Stimulated activated CD8-positive, alpha-beta memory T cell treated with anti-CD3 and anti-CD28 coated beads, Interleukin-7, amount 100 ng/mL, for 48 hours (primary cell): ENCODE measurements at regions not wholly inside any gene's neighbourhood (a gene's known extent, or its start where the extent isn't known, plus 50 kb on each side); places are given as distances from the start of the nearest gene placed in this dataset.

ENCODE experiments used
- DNase-seq, 2 donors: peaks; one replicate each; pipeline ENCODE4 v3.0.0-alpha.2; 2020; ENCODE audit warnings: low read depth in 1 of 2; ENCODE audit errors: extremely low read depth in 1 of 2

GRCh38 chr3:124395584-124396338 lies 334.5 kb upstream of the UMPS start:
- no peak for DNase-seq

GRCh38 chr3:124396339-124396950 lies 333.8 kb upstream of the UMPS start:
- no peak for DNase-seq

GRCh38 chr3:124397088-124397487 lies 333.2 kb upstream of the UMPS start:
- no peak for DNase-seq

- no peak for DNase-seq
These were observed 331.7 kb upstream of the UMPS start for GRCh38 chr3:124398594-124398993.

- DNase-seq = no peak
These were observed 328.4 kb upstream of the UMPS start for GRCh38 chr3:124401843-124402242.

GRCh38 chr3:124402791-124403190 lies 327.5 kb upstream of the UMPS start:
- no peak for DNase-seq

GRCh38 chr3:124404621-124405020 lies 325.6 kb upstream of the UMPS start:
- no peak for DNase-seq

GRCh38 chr3:124407260-124407659 lies 323.0 kb upstream of the UMPS start:
- no peak for DNase-seq

- DNase-seq = no peak
These were observed 320.5 kb upstream of the UMPS start for GRCh38 chr3:124409650-124410275.

- DNase-seq = no peak
These were observed 319.8 kb upstream of the UMPS start for GRCh38 chr3:124410471-124410870.

GRCh38 chr3:124411728-124412127 lies 318.5 kb upstream of the UMPS start:
- DNase-seq = no peak

GRCh38 chr3:124412644-124413043 lies 317.6 kb upstream of the UMPS start:
- DNase-seq = no peak

GRCh38 chr3:124413393-124413792 lies 316.9 kb upstream of the UMPS start:
- DNase-seq = no peak

- DNase-seq = no peak
These were observed 316.2 kb upstream of the UMPS start for GRCh38 chr3:124413989-124414598.

- no peak for DNase-seq
These were observed 314.7 kb upstream of the UMPS start for GRCh38 chr3:124415446-124415960.

GRCh38 chr3:124419303-124419702 lies 310.9 kb upstream of the UMPS start:
- no peak for DNase-seq

- DNase-seq = no peak
These were observed 309.9 kb upstream of the UMPS start for GRCh38 chr3:124420392-124420791.

- DNase-seq = no peak
These were observed 307.4 kb upstream of the UMPS start for GRCh38 chr3:124422805-124423204.

GRCh38 chr3:124424396-124424795 lies 305.9 kb upstream of the UMPS start:
- DNase-seq = no peak

- DNase-seq = no peak
These were observed 304.3 kb upstream of the UMPS start for GRCh38 chr3:124425972-124426371.

GRCh38 chr3:124428372-124429128 lies 301.7 kb upstream of the UMPS start:
- no peak for DNase-seq
